ENCODE measurements at regions not wholly inside any gene's neighbourhood (a gene's known extent, or its start where the extent isn't known, plus 50 kb on each side); places are given as distances from the start of the nearest gene placed in this dataset.

DNA sequence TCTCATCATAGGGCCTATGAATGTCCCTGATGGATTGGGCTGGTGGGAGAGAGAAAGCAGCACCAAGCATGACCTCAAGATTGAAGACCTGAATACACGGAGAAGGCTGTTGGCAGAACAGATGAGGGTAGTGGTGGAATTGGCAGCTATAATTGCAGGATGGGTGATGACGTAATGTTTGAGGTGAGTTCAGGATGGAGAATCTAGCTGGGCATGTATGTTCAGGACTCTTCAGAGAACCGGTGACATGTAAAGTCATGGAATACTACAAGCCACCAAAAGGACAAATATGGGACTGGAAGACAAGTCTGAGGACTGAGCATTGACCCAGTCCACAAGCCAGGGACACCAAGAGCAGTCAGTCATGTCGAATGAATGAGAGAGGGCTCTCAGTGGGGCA, 999.8 kb upstream of the TMEM132C start:
- DNase-seq = no peak

DNA sequence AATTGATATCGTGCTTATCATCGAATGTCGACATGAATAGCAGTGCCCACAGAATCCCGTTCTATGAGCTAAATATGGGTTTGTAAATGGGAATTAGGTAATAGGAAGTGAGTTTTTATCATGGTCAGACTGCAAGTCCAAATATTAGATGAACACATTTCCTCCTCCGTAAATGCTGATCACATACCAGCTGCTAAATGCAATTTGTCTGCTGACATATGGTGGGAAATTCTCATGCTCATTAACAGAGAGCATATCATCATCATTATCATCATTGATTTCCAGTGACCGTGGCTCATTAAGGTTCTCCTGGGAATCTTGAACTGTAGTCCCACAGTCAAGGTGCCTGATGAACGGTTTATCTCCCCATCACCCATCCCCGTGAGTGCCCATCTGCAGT, 998.8 kb upstream of the TMEM132C start:
- no peak for DNase-seq

DNA sequence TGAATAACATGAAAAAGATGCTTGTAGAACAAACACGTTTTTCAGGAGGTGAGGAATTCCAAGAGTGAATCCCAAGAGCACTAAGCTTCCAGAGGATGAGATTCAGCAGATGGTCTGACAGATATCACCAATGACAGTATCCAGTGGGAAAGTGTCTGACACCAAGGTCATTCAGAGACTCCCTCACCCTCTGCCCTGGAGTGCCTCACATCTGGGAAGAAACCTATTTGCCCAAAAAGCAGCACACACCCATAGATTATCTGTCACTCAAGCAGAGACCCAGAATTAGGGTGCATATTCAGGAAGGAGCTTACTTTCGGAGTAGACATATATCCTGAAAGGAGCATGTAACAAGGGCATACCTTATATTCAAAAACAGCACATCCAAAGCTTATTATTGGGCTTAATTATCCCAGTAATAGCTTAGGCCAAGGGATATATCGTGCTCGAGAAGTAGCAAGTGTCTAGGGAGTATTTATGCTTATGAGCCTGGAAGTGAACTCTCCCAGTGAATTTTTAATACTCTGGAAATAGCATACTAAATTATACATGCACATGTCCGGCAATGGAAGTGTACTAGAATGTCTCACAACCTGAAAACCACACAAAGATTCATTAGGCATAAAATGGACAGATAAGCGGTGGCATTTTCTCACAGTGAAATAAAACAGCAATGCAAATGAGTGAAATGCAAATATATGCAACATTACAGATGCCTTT, 998.1 kb upstream of the TMEM132C start:
- DNase-seq = no peak

DNA sequence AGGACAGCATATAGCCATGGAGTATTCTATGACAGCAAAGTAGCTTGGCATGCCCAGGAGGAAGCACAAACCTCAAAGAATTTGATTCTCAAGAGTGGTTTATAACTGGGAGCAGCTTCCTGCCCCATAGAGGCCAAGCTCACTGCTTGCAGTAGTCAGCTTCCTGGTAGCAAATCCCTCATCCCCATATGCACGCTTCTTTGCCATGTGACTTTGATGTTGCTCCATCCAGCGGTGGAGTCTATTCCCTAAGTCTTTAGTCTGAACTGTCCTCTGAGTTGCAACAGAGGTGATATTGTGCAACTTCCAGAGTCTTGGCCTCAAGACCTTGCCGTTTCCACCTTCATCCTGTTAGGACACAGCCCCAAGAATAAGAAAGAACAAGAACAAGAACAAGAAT, 996.8 kb upstream of the TMEM132C start:
- no peak for DNase-seq

DNA sequence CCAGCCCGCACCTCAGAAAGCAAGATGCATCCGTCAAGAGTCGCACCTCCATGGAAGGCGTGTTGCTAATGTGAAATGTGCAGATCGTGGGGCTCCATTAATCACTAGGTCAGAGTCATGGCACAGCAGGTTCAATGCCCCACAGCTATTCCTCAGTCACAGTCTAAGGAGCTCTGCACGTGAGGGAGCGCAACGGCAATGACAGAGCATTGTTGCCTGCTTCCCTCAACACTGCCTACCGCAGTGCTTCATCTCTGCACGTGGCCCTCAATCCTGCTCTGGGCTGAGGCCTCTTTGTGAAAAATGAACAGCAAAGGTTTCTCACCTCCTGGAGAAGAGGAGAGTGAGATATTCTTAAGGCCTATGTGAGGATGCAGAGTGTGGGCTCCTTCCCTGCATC, 995.2 kb upstream of the TMEM132C start:
- DNase-seq = no peak

DNA sequence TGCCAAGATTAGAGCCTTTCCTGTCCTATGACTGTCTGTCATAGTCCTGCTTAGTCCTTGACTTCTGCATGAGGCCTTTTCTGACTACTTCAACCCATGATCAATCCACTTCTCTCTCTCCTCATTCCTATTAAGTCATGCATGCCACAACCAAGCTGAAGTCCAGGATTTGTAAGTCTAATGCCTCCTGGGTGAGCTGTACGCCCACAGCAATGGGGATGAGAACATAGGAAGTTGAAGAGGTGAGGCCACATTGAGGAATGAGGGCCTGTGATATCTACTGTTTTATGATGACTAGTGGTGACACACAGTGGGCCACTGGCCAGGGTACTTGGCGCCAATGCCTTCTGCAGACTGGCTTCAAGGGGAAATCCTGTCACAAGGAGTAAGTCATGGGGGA, 994.1 kb upstream of the TMEM132C start:
- DNase-seq = no peak

DNA sequence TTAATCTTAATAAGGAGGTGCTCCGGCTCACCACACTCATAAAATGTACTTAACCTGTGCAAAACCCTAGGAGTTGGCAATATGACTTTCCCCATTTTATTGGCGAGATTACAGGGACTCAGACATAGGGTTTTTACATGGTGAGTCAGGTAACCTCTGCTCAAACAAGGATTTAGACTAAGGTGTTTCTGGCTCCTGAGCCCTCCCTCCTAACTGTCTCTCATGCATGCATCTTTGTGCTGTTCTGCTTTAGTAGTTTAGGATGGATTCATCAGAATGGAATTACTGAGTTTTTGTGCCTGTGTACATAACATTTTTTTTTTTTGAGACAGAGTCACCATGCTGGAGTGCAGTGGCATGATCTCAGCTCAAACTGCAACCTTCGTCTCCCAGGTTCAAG, 993.3 kb upstream of the TMEM132C start:
- no peak for DNase-seq

DNA sequence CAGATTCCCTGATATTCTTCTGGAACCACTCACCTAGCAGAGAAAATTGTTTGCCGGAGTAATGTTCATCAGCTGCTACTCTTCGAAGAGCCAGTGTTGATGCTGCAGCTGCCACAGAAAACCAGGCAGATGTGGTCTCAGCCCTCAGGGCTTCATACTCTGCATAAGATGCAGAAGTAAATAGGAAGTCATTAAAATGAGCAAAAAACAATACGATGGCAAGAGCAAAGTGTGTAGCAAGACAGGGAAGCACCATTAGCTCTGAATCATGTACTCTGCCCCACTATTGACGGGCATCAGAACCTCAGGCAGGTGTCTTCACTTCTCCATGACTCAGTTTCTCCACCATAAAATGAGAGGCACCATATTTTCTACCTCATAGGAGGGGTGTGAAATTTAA, 991.6 kb upstream of the TMEM132C start:
- no peak for DNase-seq

DNA sequence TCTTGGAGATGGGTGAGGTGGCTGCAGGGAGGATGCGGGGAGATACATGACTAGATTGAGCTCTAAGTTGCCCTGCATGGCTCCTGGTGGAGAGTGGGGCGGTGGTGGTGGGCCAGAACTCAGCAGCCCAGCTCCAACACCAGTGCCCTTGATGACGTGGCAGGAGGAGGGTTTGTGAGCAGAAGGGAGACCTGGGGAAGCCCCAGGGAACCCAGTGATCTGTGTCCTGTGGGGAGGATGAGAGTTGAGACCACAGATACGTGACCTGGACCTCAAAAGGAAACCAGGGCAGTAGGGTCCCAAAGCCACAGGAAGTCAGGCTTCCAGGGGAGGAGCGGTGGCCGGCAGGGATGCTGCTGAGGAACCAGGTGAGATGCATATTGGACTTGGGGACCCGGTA, 989.1 kb upstream of the TMEM132C start:
- DNase-seq = no peak

DNA sequence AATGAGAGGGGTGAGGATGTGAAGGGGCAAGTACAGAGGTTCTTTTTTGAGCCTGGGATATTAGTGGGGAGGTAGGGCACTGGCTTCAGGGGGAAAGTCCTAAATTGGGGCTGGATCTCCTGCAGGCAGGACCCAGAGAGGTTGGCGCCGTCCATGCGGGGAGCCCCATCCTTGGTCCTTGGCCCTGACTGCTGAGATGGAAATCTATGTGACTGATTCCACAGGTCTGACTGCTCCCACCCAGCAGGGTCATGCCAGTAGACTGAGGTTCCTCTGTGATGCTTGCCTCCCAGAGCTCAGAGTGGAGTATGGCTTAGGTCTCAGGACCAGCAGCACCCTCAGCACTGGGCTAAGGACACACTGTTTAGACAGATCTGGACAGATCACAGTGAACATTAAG, 988.6 kb upstream of the TMEM132C start:
- DNase-seq = no peak

DNA sequence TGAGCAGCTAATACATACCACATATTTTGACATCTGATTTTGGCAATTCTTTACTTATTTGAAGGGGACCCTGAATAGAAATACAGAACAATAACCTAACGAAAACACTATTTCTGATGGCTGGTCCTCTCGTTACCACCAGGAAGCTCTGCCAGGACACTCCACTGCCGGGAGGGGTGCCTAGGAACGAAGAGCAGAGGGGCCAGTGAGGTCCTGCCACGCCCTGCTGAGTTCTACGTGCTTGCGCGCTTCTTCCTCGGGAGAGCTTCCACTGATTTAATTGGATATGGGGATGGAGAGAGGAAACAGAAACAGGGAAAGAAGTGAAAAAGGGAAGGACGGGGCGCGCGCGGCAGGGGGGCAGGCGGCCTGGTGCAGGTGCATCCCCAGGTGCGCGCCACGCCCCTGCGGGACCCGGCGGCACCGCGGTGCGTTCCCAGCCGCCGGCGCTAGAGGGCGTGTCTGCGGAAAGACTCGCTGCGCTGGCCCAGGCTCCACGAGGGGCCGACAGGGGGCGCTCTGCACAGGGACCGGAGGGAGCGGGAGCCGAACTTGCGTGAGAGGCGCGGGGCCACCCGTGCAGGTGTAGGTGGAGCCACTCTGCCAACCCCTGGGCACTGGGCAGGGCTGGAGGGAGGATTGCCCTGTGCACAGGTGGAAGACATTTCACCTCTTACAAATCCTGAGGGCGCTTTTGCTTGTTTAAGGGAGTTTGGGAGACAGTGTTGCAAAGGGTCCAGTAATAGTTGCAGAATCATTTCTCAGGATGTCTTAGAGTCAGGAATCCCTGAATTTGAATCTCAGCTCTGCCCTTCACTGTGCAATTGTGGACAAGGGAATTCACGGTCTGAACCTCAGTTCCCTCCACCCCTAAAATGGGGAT, 986.3 kb upstream of the TMEM132C start:
- DNase-seq = no peak

DNA sequence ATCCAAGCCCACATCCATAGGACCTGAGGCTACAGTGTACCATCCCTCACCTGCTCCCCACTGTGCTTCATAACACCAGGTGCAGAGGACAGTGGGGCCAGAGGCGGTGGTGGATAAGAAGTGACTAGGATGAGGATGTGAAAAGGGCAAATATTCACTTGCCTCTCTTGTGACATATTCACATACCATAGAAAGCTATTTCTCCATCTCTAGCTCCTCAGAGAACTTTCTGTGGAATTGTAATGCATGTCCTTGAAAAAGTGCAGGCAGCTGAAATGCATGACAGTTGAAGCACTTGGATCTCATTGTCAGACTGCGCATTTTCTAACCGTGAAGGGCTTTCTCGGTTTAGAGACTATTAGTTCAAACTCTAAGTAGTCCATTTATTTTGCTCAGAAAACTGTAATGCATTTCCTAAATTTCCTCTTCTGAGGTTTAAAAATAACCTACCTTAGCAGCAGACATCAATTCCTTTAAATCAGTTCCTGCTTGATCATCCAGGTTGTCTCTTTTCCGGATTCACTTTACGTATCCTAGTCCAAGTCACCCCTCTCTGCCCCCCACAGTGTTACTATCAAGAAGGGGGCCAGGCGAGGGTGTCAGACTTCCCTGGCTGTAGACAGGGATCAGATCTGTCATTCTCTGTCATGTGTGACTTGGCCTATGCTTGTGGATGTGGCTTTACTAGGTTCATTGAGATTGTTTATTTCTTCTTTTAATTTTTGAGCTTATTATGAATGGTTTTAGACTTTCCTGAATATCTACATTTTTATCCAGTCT, 984.0 kb upstream of the TMEM132C start:
- DNase-seq = no peak

DNA sequence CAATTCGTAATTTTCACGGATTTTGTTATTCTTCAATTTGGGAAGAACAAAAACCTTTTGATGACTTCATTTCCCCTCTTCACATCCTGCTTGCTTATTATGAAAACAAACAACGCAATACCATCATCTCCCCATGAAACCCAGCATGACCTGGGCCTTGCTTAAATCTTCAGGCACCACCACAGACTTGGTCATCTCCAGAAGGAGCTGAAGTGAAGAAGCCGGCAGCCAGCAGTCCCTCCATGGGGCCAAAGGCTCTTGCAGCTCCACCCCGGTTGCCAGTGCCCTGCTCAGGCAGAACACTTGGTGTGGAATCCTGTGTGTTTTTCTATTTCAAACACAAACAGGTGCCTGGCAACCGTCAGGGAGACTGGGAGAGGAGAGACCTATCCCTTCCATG, 982.9 kb upstream of the TMEM132C start:
- no peak for DNase-seq

DNA sequence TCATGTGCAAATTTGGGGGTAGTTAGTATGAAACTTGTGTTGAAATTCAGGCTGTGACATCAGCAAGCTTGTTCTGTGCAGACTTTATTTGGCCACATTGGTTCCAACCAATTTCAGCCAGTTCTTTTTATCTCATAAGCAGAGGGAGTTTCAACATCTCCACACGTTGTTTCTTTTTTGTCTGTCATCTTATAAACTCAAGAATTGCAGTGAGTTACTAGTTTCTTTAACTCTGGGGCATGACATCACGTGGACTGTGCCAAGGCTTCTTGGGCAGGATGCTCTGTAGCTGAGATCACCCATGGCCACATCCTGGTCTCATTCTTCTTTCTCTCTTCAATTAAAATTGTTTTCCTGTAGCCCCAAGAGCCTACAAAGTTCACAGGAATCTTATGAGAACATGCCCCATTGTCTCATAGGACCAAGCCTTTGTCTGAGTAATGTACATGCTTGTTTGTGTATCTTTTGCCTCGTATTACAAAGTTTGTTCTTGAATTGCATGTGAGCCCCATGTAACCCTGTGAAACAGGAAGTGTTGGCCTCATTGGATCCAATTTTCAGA, 982.0 kb upstream of the TMEM132C start:
- no peak for DNase-seq

DNA sequence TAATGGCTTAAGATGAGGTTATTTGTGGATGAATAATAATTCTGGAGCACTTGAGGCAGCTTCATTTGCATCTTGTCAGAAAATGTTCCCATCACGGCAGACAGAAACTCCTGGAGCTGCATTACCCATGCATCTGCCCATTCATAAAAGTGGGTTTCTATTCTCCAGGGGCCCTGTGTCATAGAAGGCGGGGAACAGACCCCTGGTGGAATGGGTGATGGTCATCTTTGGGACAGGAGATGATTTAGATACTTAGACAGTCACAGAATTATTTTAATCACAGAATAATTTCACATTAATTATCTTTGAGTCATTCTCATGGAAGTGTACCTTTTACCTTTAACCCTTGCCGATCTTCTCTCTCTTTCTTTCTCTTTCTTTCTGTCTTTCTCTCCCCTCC, 980.7 kb upstream of the TMEM132C start:
- DNase-seq = no peak

DNA sequence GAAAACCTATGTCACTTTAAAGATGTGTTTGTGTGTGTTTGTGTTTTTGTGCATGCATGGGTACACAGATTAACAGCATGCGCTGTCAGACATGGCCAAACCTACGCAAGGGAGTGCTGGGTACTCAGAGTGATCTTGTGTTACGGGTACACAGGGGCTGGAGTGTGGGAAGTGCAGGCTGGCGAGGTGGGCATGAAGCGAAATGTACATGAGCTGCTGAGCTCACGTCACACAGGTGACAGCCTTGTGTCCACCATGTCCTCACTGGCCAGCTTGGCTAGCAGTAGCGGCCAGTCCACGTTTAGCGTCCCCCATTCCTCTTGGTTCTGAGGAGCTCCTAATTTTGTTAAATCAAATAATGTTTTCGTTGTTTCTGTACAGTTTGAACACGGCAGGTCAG, 979.7 kb upstream of the TMEM132C start:
- DNase-seq = no peak

DNA sequence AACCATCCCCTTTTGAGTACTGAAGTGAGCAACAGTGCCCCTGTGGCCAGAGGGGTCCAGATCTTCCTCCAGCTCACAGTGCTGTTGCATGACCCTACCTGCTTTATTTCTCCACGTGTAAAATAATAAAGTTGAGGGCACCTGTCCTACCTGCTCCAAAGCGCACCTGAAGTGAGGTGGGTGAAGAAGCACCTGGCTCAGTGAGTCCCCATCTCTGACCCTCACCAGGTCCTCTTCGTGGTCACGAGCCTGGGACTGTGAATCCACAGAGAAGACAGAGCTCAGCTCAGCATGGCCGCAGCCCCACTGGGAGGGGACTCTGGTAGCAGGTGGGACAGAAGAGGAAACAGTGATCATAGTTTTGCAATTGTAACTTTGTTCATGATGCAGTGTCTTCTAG, 976.7 kb upstream of the TMEM132C start:
- no peak for DNase-seq

DNA sequence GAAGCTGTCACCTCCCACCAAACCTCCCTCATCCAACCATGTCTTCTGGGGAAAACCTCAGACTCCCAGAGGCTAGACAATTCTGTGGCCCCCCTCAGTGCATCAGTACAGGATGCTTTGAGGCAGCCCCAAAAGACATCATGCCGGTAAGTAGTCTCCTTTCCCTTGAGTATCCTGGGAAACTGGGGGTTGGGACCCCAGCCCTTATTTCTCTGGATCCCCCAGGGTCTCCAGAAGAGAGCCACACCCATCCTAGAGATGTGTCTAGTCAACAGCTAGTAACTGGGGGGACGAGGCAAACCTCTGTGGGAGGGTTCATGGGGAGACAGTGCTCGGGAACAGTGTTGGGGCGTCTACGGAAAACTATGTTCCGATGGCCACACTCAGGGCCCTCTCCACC, 974.2 kb upstream of the TMEM132C start:
- DNase-seq = no peak

DNA sequence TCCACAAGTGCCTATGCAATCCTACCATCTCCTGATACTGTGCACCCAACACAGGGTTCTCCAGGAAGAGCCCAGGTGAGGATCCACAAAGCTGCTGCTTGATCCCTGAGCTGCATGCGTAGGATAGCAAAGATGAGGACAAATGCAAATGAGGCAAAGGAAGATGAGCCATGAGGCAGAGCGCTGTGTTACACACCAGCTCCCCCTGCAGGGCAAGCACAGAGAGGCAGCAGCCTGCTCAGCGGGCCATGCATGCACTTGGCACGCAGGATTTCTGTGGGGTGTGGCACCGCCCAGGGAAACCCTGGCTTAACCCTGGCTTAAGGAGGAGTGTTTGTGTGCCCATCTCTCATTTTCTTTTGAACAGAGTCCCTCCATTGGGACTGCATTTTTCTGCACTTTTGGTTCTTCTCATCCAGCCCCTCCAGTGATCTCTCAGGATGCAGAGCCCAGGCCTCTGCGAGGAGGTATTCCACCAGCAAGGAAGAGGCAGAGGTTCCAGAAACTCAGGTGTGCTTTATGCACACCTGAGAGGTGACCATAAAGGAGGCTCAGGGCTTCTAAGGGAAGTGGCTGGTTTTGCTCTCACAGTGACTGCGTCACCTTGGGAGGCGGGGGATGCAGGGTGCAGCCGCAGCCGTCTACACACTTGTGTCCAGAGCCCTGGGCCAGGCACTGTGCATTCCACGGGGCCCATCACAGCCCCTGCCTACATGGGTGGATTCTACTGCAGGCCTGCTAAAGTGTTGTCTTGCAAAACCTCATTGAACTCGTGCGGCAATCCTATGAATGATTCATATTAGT, 973.3 kb upstream of the TMEM132C start:
- no peak for DNase-seq

DNA sequence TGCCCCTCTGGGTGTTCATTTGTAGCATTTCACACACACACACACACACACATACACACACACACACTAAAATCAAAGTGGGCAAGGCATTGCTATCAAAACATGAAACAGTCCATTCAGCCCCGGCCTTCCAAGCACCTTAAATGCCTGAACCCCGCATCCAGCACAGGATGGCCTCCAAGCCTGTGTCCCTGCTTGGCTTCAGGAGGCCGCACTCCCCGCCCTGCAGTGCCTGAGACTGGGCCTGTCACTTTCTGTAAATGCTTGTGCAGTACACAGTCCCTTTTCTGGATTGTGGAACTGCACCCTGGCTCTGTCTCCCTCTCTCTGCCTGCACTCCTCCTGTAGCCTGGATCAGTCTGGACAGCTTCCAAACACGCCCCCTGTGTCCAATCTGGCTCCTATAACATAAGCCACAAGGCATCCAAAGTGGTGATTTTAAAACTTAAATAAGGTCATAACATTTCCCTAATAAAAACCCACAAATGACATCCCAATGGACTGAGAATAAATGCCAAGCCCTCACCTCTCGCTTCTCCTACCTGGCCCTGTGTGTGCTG, 972.2 kb upstream of the TMEM132C start:
- no peak for DNase-seq

DNA sequence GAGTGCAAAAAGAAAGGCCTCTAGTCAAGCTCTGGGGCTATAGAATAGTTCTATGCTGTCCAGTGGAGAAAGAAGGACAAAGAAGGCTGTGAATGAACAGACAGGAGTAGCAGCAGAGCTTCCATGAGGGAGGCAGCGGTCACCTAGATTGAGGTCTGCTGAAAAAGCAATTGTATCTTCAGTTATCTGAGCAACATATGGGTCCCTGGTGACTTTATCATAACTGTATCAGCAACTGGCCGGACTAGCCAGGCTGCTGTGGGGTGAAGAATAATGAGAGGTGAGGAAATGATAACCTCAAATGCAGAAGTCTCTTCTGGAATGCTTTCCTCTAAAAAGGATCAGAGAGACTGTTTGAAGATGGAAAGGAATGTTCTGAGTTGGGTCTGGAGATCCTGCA, 971.3 kb upstream of the TMEM132C start:
- DNase-seq = no peak

DNA sequence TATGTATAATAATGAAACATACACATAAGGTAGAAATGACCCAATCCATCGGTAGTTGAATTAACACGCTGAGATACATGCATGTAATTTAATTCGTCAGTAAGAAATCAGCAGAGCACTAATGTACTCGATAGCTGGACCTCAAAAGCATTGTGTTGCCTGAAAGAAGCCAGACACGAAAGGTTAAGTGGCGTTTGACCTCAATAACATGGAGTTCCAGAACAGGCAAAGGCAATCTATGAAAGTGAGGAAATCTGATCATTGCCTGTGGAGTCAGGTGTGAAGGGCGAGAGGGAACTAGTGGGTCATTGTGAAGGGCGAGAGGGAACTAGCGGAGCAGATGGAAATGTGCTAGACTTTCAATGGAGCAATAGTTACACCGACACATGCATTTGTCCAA, 970.4 kb upstream of the TMEM132C start:
- DNase-seq = no peak

Data from NCI-H2107 (cell line).